Liver (tissue), 3 donors: ENCODE measurements at regions not wholly inside any gene's neighbourhood (a gene's known extent, or its start where the extent isn't known, plus 50 kb on each side); places are given as distances from the start of the nearest gene placed in this dataset.
"Not testable (repeated sequence)": the region's sequence is repeated elsewhere in the genome, so short reads cannot be mapped to it uniquely, and the experiment has no call there.

Source experiments
- FOXA2 ChIP-seq: IDR thresholded peaks from 2 replicates; pipeline ENCODE4 v1.6.1; 2016; ENCODE audit warnings: antibody characterized with exemption
- HNF4A ChIP-seq, 2 donors: conservative IDR thresholded peaks; 2 replicates each; pipeline ENCODE4 v1.6.1; 2016; ENCODE audit warnings: antibody characterized with exemption in 2 of 2, mild to moderate bottlenecking in 2 of 2
- JUND ChIP-seq, 2 donors: IDR thresholded peaks; 2 replicates each; pipeline ENCODE4 v1.6.1; 2016; ENCODE audit warnings: antibody characterized with exemption in 2 of 2
- RAD21 ChIP-seq, 2 donors: IDR thresholded peaks; 2 replicates each; pipeline ENCODE4 v1.6.1; 2016; ENCODE audit warnings: antibody characterized with exemption in 2 of 2, mild to moderate bottlenecking in 2 of 2
- RXRA ChIP-seq, 2 donors: IDR thresholded peaks; 2 replicates each; pipeline ENCODE4 v1.6.1; 2017 to 2018; ENCODE audit warnings: antibody characterized with exemption in 2 of 2, mild to moderate bottlenecking in 1 of 2
- TF ChIP-seq, protein P1 (sequence below): fragments of 150-350 bp; IDR thresholded peaks from 2 replicates; pipeline ENCODE4 v1.5.1; 2017; ENCODE audit warnings: improper control_type of control experiment, low read depth, low read length; ENCODE audit not compliant: missing input control
- TF ChIP-seq, protein P2 (sequence below): IDR thresholded peaks from 2 replicates; pipeline ENCODE4 v1.6.1; 2016; ENCODE audit warnings: antibody characterized with exemption
- TF ChIP-seq, protein P3 (sequence below): IDR thresholded peaks from 2 replicates; pipeline ENCODE4 v1.6.1; 2016; ENCODE audit warnings: antibody characterized with exemption
- TF ChIP-seq, protein P4 (sequence below): IDR thresholded peaks from 2 replicates; pipeline ENCODE4 v1.6.1; 2016; ENCODE audit warnings: antibody characterized with exemption, mild to moderate bottlenecking
- donor health status: healthy.
- donor health status: healthy.

DNA sequence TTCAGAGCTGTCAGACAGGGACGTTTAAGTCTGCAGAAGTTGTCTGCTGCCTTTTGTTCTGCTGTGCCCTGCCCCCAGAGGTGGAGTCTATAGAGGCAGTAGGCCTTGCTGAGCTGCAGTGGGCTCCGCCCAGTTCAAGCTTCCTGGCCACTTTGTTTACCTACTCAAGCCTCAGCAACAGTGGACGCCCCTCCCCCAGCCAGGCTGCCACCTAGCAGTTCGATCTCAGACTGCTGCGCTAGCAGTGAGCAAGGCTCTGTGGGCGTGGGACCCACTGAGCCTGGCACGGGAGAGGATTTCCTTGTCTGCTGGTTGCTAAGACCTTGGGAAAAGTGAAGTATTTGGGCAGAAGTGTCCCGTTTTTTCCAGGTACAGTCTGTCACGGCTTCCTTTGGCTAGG is 59.6 kb upstream of the SMARCAD1 start:
- not testable (repeated sequence) for TF ChIP-seq FOXA2; RXRA (IDR thresholded peaks at IDR 0.05); JUND (IDR thresholded peaks at IDR 0.05); RAD21 (IDR thresholded peaks at IDR 0.05); HNF4A (conservative IDR thresholded peaks at IDR 0.05)
- TF ChIP-seq, protein P1, sequence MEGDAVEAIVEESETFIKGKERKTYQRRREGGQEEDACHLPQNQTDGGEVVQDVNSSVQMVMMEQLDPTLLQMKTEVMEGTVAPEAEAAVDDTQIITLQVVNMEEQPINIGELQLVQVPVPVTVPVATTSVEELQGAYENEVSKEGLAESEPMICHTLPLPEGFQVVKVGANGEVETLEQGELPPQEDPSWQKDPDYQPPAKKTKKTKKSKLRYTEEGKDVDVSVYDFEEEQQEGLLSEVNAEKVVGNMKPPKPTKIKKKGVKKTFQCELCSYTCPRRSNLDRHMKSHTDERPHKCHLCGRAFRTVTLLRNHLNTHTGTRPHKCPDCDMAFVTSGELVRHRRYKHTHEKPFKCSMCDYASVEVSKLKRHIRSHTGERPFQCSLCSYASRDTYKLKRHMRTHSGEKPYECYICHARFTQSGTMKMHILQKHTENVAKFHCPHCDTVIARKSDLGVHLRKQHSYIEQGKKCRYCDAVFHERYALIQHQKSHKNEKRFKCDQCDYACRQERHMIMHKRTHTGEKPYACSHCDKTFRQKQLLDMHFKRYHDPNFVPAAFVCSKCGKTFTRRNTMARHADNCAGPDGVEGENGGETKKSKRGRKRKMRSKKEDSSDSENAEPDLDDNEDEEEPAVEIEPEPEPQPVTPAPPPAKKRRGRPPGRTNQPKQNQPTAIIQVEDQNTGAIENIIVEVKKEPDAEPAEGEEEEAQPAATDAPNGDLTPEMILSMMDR: not testable (repeated sequence)
- TF ChIP-seq, protein P2, sequence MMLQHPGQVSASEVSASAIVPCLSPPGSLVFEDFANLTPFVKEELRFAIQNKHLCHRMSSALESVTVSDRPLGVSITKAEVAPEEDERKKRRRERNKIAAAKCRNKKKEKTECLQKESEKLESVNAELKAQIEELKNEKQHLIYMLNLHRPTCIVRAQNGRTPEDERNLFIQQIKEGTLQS: not testable (repeated sequence)
- TF ChIP-seq, protein P3, sequence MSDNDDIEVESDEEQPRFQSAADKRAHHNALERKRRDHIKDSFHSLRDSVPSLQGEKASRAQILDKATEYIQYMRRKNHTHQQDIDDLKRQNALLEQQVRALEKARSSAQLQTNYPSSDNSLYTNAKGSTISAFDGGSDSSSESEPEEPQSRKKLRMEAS: not testable (repeated sequence)
- TF ChIP-seq, protein P4, sequence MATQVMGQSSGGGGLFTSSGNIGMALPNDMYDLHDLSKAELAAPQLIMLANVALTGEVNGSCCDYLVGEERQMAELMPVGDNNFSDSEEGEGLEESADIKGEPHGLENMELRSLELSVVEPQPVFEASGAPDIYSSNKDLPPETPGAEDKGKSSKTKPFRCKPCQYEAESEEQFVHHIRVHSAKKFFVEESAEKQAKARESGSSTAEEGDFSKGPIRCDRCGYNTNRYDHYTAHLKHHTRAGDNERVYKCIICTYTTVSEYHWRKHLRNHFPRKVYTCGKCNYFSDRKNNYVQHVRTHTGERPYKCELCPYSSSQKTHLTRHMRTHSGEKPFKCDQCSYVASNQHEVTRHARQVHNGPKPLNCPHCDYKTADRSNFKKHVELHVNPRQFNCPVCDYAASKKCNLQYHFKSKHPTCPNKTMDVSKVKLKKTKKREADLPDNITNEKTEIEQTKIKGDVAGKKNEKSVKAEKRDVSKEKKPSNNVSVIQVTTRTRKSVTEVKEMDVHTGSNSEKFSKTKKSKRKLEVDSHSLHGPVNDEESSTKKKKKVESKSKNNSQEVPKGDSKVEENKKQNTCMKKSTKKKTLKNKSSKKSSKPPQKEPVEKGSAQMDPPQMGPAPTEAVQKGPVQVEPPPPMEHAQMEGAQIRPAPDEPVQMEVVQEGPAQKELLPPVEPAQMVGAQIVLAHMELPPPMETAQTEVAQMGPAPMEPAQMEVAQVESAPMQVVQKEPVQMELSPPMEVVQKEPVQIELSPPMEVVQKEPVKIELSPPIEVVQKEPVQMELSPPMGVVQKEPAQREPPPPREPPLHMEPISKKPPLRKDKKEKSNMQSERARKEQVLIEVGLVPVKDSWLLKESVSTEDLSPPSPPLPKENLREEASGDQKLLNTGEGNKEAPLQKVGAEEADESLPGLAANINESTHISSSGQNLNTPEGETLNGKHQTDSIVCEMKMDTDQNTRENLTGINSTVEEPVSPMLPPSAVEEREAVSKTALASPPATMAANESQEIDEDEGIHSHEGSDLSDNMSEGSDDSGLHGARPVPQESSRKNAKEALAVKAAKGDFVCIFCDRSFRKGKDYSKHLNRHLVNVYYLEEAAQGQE: not testable (repeated sequence)
